Activated CD8-positive, alpha-beta T cell treated with anti-CD3 and anti-CD28 coated beads for 36 hours (primary cell): ENCODE measurements at regions not wholly inside any gene's neighbourhood (a gene's known extent, or its start where the extent isn't known, plus 50 kb on each side); places are given as distances from the start of the nearest gene placed in this dataset.

Experiments
- ATAC-seq: fragments of 200-7000 bp; cut with Tn5 transposase; one replicate; pipeline ENCODE4 v1.10.0; 2021; ENCODE audit warnings: mild to moderate bottlenecking, moderate library complexity
- CTCF ChIA-PET: fragments of 350-600 bp; sonication (Branson Sonifier 250); formaldehyde crosslinking; loops from one replicate; lab custom pipeline; 2021; ENCODE audit warnings: antibody characterized with exemption; lab: Charles Lee
- POLR2A ChIA-PET: fragments of 350-600 bp; sonication (Branson Sonifier 250); formaldehyde crosslinking; loops from one replicate; lab custom pipeline; 2021; ENCODE audit warnings: antibody characterized with exemption; lab: Charles Lee
- DNase-seq: peaks from one replicate; pipeline ENCODE4 v3.0.0-alpha.2; 2020
- H3K27ac Mint-ChIP-seq: one replicate; pipeline ENCODE4 v1.8.0; 2021; ENCODE audit warnings: mild to moderate bottlenecking, mixed read lengths
- H3K27me3 Mint-ChIP-seq: one replicate; pipeline ENCODE4 v1.8.0; 2021; ENCODE audit warnings: mixed read lengths
- H3K36me3 Mint-ChIP-seq: one replicate; pipeline ENCODE4 v1.8.0; 2021; ENCODE audit warnings: low read depth, mixed read lengths
- H3K4me1 Mint-ChIP-seq: one replicate; pipeline ENCODE4 v1.8.0; 2021; ENCODE audit warnings: low read depth, mixed read lengths
- H3K4me3 Mint-ChIP-seq: one replicate; pipeline ENCODE4 v1.8.0; 2021; ENCODE audit warnings: mild to moderate bottlenecking, moderate library complexity, mixed read lengths
- H3K9me3 Mint-ChIP-seq: one replicate; pipeline ENCODE4 v1.8.0; 2021; ENCODE audit warnings: mixed read lengths
- intact Hi-C: fragments of 100-400 bp; cut with micrococcal nuclease; formaldehyde crosslinking; loops from one replicate; pipeline ENCODE4 v1.10.0; 2022
- TF ChIP-seq, protein P1 (sequence below): fragments of 200-600 bp; IDR thresholded peaks from one replicate; pipeline ENCODE4 v1.8.0; 2022; ENCODE audit warnings: antibody characterized with exemption, mild to moderate bottlenecking

- TF ChIP-seq, protein P1, sequence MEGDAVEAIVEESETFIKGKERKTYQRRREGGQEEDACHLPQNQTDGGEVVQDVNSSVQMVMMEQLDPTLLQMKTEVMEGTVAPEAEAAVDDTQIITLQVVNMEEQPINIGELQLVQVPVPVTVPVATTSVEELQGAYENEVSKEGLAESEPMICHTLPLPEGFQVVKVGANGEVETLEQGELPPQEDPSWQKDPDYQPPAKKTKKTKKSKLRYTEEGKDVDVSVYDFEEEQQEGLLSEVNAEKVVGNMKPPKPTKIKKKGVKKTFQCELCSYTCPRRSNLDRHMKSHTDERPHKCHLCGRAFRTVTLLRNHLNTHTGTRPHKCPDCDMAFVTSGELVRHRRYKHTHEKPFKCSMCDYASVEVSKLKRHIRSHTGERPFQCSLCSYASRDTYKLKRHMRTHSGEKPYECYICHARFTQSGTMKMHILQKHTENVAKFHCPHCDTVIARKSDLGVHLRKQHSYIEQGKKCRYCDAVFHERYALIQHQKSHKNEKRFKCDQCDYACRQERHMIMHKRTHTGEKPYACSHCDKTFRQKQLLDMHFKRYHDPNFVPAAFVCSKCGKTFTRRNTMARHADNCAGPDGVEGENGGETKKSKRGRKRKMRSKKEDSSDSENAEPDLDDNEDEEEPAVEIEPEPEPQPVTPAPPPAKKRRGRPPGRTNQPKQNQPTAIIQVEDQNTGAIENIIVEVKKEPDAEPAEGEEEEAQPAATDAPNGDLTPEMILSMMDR = no peak
- DNase-seq (no peak), ATAC-seq (no peak)
- Mint-ChIP-seq H3K27ac (no peak overlapping the region), H3K4me1 (no peaks in the 10 kb centered on the region), H3K9me3 (peaks cover 6% of the 10 kb centered on the region), H3K4me3 (no peak overlapping the region), H3K36me3 (no peaks in the 10 kb centered on the region), H3K27me3 (no peaks in the 10 kb centered on the region)
- intact Hi-C loops = no loop called here
- CTCF ChIA-PET = no interaction called here
- POLR2A ChIA-PET = no interaction called here
Observed at GRCh38 chr10:74771054-74771453, 55.3 kb upstream of the KAT6B start.

DNA sequence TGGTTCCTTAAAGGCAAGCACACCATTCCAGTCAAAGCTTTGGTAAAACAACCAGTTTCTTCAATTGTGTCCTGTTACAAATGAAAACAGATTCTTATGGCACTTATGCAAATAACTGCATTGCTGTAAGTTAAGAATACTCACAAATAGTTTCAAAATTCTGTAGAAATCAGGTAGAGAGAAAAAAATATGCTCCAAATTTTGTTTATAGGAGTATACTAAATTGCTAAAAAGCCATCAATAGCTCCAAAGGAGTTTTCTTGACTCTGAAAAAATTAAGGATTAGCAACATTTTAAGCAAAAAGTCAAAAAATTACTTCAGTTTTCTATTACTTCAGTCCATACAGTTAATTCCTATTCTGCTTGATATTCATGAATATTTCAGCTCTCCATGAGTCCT lies 51.3 kb upstream of the KAT6B start:
- H3K9me3 Mint-ChIP-seq = peaks cover 12% of the 10 kb centered on the region
- ChIA-PET CTCF (no interaction called here), POLR2A (no interaction called here)
- TF ChIP-seq, protein P1 = no peak
- no peak overlapping the region for H3K27ac Mint-ChIP-seq
- DNase-seq (no peak), ATAC-seq (no peak)
- H3K27me3 Mint-ChIP-seq = no peaks in the 10 kb centered on the region
- no peaks in the 10 kb centered on the region for H3K36me3 Mint-ChIP-seq
- H3K4me1 Mint-ChIP-seq = no peaks in the 10 kb centered on the region
- intact Hi-C loops = no loop called here
- no peak overlapping the region for H3K4me3 Mint-ChIP-seq
